NCI-H2196 (cell line): ENCODE measurements at regions not wholly inside any gene's neighbourhood (a gene's known extent, or its start where the extent isn't known, plus 50 kb on each side); places are given as distances from the start of the nearest gene placed in this dataset.

Experiments used
- DNase-seq: peaks from one replicate; lab custom pipeline; 2025; ENCODE audit not compliant: unreplicated experiment; lab: John Stamatoyannopoulos, UW

DNA sequence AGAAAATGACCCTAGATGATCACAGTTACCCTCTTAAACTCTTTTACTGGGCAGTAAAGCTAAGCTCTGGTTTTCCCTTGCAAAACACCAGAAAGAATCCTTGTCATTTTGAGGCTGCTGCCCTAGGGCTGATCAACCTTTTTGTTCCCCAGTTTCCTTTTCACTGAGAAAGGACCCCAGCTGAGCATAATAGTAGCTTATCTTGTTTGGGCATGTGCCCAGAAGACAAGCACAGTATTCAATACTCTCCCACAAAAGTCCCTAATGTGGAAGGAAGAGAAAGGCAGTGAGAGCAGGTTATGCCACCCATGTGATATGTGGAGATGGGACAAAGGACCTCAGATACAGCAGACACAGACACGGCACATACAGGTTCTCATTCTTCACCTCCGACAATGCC lies 332.6 kb upstream of the TMPO start:
- DNase-seq, result no peak

DNA sequence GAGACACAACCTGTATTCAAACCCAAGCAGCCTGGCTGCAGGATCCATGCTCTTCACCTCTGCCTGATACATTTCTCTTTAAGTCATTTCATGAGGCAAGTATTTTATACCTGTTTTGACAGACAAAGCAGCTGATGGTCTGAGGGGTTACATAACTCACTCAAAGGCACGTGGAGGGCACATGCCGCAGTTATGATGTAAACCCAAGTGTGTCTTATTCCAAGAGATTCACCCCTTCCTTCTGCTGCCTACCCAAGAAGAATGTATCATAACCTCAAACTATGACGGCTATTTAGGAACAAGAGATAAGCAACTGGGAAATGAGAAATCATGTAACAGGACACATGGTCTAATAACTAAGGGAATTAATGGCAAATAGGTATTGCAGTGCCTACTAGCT lies 329.8 kb upstream of the TMPO start:
- DNase-seq, result no peak

GRCh38 chr12:98188650-98189077 lies 326.7 kb upstream of the TMPO start:
- DNase-seq, result no peak

- no peak for DNase-seq
Measured at GRCh38 chr12:98194591-98194990, 320.8 kb upstream of the TMPO start.

DNA sequence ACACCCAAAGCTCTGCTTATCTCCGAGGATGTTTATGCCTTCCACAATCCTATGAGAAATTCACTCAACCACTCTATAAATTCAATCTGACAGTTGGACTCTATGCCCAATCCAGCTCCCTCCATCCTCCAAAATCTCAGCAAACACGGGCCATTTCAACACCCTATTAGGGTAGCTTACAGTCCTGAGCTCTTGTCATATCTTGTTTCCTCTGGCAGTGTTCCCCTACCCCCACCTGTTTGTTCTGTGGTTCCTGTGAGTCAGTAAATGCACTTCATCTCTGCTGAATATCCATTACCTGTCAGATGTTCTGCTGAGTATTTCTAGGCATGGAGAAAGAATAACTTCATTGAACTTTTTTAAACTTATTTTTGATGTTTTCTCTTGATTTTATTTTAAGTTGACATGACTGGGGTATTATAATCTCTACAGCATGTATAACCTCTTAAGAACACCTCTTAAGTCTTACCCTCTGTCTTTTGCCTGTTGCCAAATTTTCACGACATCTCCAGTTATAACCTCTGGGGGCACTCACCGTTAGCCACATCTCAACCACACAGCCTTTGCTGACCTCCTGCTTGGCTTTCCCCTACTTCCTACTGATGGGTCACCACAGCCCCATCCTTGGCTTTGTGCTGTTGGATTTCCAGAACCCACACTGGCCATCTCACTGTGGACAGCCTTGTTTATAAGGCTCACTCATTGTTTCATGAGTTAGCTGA lies 317.0 kb upstream of the TMPO start:
- peak; percentile 42 for DNase-seq

DNA sequence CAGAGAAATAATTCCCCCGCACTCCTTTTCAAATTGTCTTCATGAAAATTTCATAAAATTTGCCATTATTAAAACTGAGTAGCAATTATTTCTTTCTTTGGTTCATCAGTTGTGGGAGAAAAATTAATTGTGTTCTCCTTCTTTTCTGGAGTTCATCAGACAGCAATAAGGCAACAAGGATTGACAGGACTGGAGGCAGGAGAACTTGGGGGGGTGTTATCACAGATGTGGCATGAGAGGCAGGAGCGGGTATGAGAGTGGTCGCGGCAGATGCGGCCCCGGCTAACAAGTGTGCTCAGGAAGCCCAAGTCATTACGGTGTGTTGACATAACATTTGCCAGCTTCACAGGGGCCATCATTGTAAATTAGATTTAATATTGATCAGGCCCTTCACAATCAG lies 306.6 kb upstream of the TMPO start:
- DNase-seq, result no peak

DNA sequence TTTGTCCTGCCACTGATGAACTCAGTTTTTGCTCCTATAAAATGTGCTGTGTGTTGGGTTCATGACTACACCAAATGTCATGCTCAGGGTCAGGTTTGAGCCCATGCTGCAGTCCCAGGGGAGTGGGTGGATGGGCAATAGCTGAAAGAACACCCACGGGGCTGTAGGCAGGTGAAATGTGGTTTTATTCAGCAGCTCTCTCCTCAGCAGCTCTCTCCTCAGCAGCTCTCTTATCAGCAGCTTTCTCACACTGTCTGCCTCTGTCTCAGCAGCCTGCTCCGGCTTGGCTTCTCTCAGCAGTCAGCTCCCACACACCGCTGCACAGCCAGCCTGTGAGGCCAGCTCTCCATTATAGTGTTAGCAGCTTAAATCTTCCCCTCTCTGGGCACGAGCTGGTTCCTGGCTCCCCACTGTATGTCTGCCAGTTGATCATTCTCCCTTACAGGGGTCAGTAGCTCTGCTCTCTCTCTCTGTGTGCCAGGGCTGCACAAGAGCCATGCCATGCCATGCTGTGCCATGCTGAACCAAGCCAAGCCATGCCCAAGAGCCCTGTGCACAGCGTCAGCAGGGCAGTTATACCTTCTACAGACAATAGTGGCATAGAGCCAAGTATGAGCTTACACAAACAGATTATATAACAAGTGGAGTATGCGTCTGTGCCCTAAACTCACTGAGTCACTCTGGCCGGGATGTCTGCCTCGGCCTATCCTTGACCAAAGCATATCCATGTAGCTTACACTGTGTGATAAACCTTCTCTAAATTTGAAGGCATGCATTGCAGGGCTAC lies 303.3 kb upstream of the TMPO start:
- no peak for DNase-seq

DNA sequence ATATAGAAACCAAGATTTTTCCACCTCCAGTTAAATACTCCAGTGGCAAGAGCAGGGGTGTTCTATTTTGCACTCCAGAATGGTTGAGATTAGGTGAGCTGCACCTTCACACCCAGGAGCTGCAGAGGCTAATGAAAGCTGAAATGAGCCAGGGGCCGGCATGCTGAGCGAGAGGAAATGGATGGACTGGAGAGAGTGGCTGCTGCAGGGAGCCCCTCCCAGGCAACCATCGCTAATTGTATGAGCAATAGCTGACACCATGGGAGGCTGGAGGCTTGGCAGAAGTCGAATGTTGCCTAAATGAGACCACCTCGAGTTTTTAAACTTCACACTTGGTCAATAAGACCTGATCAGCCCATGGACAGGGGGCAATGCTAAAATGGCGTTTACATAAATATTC lies 301.8 kb upstream of the TMPO start:
- no peak for DNase-seq

DNA sequence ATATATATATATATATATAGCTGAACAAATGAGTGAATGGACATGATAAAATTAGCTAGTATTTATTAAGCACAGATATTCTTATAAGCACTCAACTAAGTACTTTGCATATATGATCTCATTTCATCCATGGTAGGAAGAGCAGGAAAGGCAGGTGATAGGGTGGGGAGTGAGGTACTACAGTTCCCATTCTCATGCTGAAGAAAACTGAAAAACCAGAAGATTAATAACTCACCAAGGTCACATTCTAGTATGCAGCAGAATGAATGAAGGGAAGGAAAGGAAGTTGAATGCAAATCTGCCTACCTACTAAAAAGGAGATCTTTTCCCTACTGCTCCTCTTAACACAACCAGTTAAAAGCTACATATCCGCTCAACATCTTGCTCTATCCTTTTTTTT lies 298.1 kb upstream of the TMPO start:
- DNase-seq, result no peak

DNA sequence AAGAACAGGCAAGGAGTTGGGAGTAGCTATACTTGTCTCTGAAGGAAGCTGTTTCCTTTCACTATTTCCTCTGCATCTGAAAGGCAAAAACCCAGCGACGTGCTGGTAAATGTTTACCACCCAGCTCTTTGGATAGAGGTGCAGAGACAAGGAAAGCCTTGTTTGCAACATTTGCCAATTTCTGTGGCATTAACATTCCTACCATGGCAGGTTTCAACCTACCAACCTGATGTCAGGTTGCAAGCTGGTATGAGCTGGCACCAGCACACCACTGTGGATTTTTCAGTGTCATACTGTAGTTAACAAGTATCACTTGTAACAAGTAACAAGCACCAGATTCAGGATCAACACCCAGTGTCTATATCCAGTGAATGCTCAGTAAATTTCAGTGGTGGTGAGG lies 294.8 kb upstream of the TMPO start:
- no peak for DNase-seq

DNA sequence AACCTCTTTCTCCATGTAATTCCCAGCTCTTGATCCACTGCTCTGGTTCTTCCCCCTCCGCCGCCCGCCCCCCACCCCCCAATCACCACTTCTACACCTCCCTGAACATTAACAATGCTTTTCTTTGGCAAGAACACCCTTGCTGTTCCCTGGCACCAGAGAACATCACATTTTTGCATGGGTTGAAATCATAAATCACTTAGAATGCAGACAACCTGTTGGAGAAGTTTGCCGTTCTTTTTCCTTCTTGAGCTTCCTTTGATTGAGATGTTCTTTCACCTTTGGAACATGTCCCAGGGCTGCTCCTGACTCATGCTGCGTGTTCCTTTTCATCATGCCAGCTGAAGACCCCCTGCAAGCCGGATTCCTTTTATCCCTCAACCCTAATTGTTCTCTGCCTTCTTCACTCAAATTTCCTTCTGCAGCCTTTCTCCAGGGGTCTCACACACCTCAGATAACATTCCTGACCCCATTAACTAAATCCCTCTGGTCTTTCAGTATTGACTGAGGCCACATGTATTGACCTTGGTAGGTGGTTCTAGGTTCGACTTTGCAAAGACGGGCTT lies 294.1 kb upstream of the TMPO start:
- no peak for DNase-seq

DNA sequence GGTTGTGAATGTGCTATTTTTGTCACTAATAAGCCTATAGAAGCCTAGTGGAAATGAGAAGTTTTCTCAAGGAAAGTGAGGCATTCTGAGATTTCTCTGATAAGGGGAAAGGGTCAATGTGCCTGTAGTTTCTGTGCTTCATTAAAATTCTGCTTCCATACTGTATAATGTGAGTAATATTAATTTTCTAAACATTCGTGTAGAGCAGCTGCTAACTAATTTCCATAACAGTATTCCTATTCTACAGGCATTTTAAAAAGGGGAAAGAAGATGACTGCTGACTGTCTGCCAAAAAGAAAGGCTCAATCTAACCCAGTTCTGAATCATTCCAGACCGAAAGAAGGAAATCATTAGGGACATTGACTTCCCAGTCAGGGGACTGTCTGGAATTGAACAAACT lies 293.3 kb upstream of the TMPO start:
- no peak for DNase-seq

DNA sequence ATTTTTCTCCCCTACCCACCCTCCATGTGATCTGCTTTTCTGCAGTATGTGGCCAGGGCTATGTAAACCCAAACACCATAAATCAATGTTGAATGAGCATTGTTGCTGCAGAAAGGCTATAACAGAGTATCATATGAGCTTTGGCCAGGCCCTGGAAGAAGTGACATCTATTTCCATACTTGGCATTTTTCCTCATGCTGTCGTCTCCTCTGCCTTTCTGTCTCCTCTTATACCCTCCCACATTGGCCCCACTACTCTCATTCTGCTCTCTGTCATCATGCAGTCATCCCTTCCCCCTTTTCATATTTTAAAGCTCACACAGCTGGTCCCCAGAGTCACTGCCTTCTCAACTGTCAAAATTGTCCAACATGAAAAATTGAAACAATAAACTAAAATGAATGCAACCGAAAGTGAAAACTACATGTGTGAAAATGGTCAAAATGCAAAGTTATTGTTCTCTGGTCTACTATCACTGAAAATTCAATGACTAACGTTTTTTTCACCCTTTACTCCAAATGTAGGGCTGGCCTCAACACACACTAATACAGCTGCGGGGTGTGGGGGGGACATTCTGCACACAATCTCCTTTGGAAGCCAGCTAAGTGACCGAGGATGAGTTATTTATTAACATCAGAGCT lies 290.7 kb upstream of the TMPO start:
- DNase-seq, result no peak

GRCh38 chr12:98227162-98227561 lies 288.2 kb upstream of the TMPO start:
- no peak for DNase-seq

DNA sequence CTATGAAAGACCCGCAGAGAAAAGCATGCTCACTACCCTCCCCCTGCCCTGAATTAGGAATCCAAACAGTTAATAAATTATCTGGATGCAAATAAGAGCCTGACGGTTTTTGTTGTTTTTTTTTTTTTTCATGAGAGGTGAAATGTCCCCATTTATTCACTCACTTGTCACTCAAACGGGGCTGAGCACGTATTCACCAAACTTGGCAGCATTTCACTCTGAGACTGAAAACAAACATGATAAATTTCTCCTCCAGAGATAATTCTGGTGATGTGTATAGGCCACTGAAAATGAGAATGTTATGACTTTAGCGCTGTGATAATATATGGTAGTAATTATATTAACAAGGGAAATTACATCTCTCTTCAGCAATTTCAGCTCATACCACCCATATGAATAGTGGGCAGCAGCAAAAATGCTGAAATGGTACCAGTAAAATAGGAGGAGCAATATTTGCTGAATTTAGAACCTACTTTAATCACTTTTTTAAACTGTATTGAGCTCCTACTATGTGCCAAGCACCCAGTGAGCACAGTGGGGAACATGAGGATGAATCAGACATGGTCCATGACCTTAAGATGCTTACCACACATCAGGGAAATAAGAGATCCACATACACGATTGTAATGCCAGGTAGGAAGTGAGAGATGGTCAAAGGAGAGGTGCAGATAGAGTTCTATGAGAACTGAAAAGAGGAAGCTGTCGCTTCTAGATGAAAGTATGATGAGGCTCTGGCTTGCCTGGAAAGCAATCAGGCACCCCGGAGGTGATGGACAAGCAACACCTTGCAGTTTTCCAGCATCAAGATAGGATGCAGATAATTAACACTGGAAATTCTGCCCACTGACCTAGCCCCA lies 286.5 kb upstream of the TMPO start:
- no peak for DNase-seq

DNA sequence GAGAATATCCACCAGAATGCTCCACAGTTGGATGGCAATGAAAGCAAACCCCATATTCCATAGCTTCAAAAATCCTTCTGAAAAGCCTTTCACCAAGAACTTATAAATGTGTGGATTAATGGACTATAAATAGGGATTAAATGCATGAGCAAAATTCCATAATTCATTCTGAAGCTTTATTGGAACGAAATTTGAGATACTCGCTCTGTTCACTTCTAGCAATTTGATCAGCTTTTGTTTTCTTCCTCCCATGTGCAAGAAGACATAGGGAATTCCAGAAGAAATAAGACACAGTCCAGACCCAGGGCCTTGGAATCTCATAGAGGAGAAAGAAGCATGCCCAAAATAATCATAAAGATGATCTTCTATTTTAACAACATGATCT lies 285.9 kb upstream of the TMPO start:
- no peak for DNase-seq

GRCh38 chr12:98232753-98233390 lies 282.5 kb upstream of the TMPO start:
- no peak for DNase-seq

GRCh38 chr12:98235301-98235700 lies 280.1 kb upstream of the TMPO start:
- no peak for DNase-seq

DNA sequence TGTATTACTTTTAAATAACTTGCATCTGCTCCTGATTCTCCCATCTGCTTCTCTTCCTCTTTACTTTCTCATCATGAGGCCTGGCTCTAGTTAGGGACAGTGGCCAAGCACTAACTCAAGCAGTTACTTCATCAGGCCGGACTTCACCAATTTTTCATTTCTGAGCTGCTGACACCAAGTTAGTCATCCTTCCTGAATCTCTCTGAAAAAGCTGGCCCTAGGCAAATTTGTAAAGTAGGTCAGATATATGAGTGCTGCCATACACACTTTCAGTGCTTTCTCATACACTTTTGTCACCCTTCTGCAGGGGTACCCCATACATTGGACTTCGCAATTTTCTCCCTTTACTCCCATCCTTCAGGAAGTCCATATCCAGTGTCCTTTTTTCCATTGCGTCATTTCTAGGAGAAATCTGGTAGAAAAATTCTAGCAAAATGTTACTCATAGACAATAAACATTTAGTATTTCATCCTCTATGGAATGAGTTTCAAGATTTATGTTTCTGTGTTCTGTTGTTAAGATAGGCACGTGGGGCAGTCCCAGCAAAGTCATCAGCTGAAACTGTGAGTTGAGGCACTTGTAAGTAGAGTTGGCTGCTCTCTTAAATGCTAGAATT lies 276.8 kb upstream of the TMPO start:
- no peak for DNase-seq

DNA sequence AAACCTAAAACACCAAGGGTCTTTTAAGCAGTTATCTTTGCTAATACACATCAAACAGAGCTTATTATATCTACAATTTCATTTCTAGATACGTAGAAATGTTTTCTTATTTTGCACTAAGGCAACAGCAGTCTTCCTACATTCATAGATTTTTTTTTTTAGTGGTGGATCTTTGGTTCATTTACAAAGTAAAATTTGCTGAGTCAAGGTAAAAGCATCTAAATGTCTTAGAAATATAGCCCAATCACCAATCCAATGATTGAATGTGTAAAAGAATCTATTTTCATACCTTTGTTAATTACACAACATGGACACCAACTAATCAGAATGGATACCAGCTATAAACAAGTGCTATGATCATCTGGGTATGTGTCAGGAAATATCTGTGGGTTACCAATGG lies 272.2 kb upstream of the TMPO start:
- no peak for DNase-seq
